H1 (cell line): ENCODE measurements at regions not wholly inside any gene's neighbourhood (a gene's known extent, or its start where the extent isn't known, plus 50 kb on each side); places are given as distances from the start of the nearest gene placed in this dataset.

ENCODE experiments used
- CTCF ChIA-PET: fragments of 300-600 bp; sonication (Branson Sonifier 250); formaldehyde crosslinking; loops from one replicate; lab custom pipeline; 2021; ENCODE audit not compliant: partially characterized antibody; lab: Charles Lee
- POLR2A ChIA-PET: fragments of 300-600 bp; sonication (Branson Sonifier 250); formaldehyde crosslinking; loops from one replicate; lab custom pipeline; 2021; ENCODE audit warnings: inconsistent platforms; ENCODE audit not compliant: partially characterized antibody; lab: Charles Lee
- DNase-seq, 2 experiments: peaks; one replicate each; pipeline versions ENCODE4 v3.0.0 to v3.0.0-alpha.2; 2010 to 2022; ENCODE audit warnings: low spot score in 2 of 2, low read depth in 1 of 2, mixed read lengths in 1 of 2
- FAIRE-seq: peaks from 2 replicates; lab custom pipeline; 2011; peaks lifted over from hg19 to GRCh38; lab: Jason Lieb, UNC
- H2AFZ ChIP-seq: 2 replicates; pipeline ENCODE4 v1.8.1; 2012; ENCODE audit warnings: low read length, inconsistent platforms
- H2AK5ac ChIP-seq: 2 replicates; pipeline ENCODE4 v1.6.1; 2013; ENCODE audit warnings: low read depth, low read length
- H2BK120ac ChIP-seq: replicated peaks from 2 replicates; pipeline ENCODE3; 2013; ENCODE audit warnings: low read depth, low read length, inconsistent platforms
- H2BK12ac ChIP-seq: 2 replicates; pipeline ENCODE4 v1.6.1; 2013; ENCODE audit warnings: low read depth, low read length
- H2BK15ac ChIP-seq: 2 replicates; pipeline ENCODE4 v1.6.1; 2013; ENCODE audit warnings: low read length
- H2BK20ac ChIP-seq: 2 replicates; pipeline ENCODE4 v1.6.1; 2013; ENCODE audit warnings: low read length
- H2BK5ac ChIP-seq: 2 replicates; pipeline ENCODE4 v1.6.1; 2013; ENCODE audit warnings: low read depth, low read length
- H3K14ac ChIP-seq: 2 replicates; pipeline ENCODE4 v1.6.1; 2013; ENCODE audit warnings: inconsistent platforms; ENCODE audit not compliant: insufficient read length
- H3K18ac ChIP-seq: 2 replicates; pipeline ENCODE4 v1.6.1; 2013; ENCODE audit warnings: low read length; ENCODE audit errors: extremely low read depth
- H3K23ac ChIP-seq: 2 replicates; pipeline ENCODE4 v1.6.1; 2013; ENCODE audit warnings: inconsistent platforms; ENCODE audit not compliant: insufficient read length
- H3K23me2 ChIP-seq: 2 replicates; pipeline ENCODE4 v1.6.1; 2013; ENCODE audit warnings: low read depth, low read length
- H3K27ac ChIP-seq: 2 replicates; pipeline ENCODE4 v1.6.1; 2011; ENCODE audit warnings: low read depth, low read length, inconsistent platforms
- H3K27me3 ChIP-seq, 4 experiments: replicated peaks in 1 of 4; 1 replicate in 1 of 4; 2 replicates in 3 of 4; pipeline versions ENCODE4 v1.6.1 to v1.8.1; 2011 to 2013; ENCODE audit warnings: low read length in 3 of 4, mild to moderate bottlenecking in 3 of 4, inconsistent platforms in 2 of 4, mixed read lengths in 2 of 4, moderate library complexity in 1 of 4; ENCODE audit not compliant: control insufficient read depth in 3 of 4, insufficient read depth in 3 of 4; ENCODE audit errors: extremely low read depth in 1 of 4
- H3K36me3 ChIP-seq, 4 experiments: 2 replicates each; pipeline versions ENCODE4 v1.6.1 to v1.8.1; 2011 to 2013; ENCODE audit warnings: mild to moderate bottlenecking in 4 of 4, low read length in 3 of 4, moderate library complexity in 2 of 4, control low read depth in 1 of 4, inconsistent platforms in 1 of 4; ENCODE audit not compliant: insufficient read depth in 4 of 4, control insufficient read depth in 2 of 4
- H3K4ac ChIP-seq: replicated peaks from 2 replicates; pipeline ENCODE3; 2013; ENCODE audit warnings: low read length, low read depth, mixed read lengths, inconsistent platforms; ENCODE audit not compliant: insufficient read length
- H3K4me1 ChIP-seq, 4 experiments: replicated peaks in 1 of 4; 1 replicate in 1 of 4; 2 replicates in 3 of 4; pipeline versions ENCODE4 v1.6.1 to v1.8.1; 2011 to 2013; ENCODE audit warnings: low read length in 3 of 4, inconsistent platforms in 2 of 4, mixed read lengths in 1 of 4; ENCODE audit not compliant: insufficient read depth in 4 of 4, control insufficient read depth in 3 of 4
- H3K4me2 ChIP-seq, 2 experiments: 2 replicates each; pipeline versions ENCODE4 v1.6.1 to v1.8.1; 2011 to 2013; ENCODE audit warnings: low read depth in 2 of 2, low read length in 2 of 2, control low read depth in 1 of 2, inconsistent platforms in 1 of 2, mild to moderate bottlenecking in 1 of 2; ENCODE audit not compliant: insufficient read depth in 1 of 2
- H3K4me3 ChIP-seq, 4 experiments: fragments of 200-600, 300-600 bp in 1 of 4; sonication (generic), shearing (Covaris generic), sonication (Bioruptor Twin) in 1 of 4; 2 replicates each; pipeline versions ENCODE4 v1.5.1 to v1.8.1; 2011 to 2016; ENCODE audit warnings: low read length in 4 of 4, low read depth in 3 of 4, control low read depth in 2 of 4, inconsistent platforms in 2 of 4, mild to moderate bottlenecking in 2 of 4, mixed read lengths in 1 of 4, moderate library complexity in 1 of 4; ENCODE audit not compliant: insufficient read depth in 2 of 4; ENCODE audit errors: extremely low read depth in 1 of 4
- H3K56ac ChIP-seq: replicated peaks from 2 replicates; pipeline ENCODE3; 2013; ENCODE audit warnings: low read depth, mild to moderate bottlenecking, mixed read lengths, low read length, inconsistent platforms; ENCODE audit not compliant: insufficient read length
- H3K79me1 ChIP-seq: 2 replicates; pipeline ENCODE4 v1.6.1; 2013; ENCODE audit warnings: low read depth, low read length, control low read depth
- H3K79me2 ChIP-seq, 2 experiments: 2 replicates each; pipeline versions ENCODE4 v1.6.1 to v1.8.1; 2012 to 2013; ENCODE audit warnings: low read length in 2 of 2, mild to moderate bottlenecking in 2 of 2, inconsistent platforms in 1 of 2; ENCODE audit not compliant: insufficient read depth in 2 of 2, control insufficient read depth in 1 of 2
- H3K9ac ChIP-seq, 4 experiments: replicated peaks in 1 of 4; 1 replicate in 1 of 4; 2 replicates in 3 of 4; pipeline versions ENCODE4 v1.6.1 to v1.8.1; 2011 to 2013; ENCODE audit warnings: low read depth in 3 of 4, low read length in 3 of 4, control low read depth in 2 of 4, mild to moderate bottlenecking in 2 of 4, moderate library complexity in 2 of 4, inconsistent platforms in 1 of 4; ENCODE audit errors: extremely low read depth in 1 of 4
- H3K9me3 ChIP-seq, 2 experiments: 2 replicates each; pipeline versions ENCODE4 v1.6.1 to v1.8.1; 2012 to 2013; ENCODE audit warnings: mild to moderate bottlenecking in 2 of 2, moderate library complexity in 2 of 2, control low read depth in 1 of 2, inconsistent platforms in 1 of 2, low read depth in 1 of 2, low read length in 1 of 2, mixed read lengths in 1 of 2; ENCODE audit not compliant: insufficient read depth in 2 of 2
- H4K20me1 ChIP-seq, 2 experiments: replicated peaks in 1 of 2; 2 replicates each; pipeline versions ENCODE3 to v1.8.1; 2011 to 2013; ENCODE audit warnings: inconsistent platforms in 2 of 2, low read length in 2 of 2, mild to moderate bottlenecking in 1 of 2; ENCODE audit not compliant: insufficient read depth in 2 of 2, control insufficient read depth in 1 of 2
- H4K5ac ChIP-seq: 2 replicates; pipeline ENCODE4 v1.6.1; 2013; ENCODE audit warnings: low read length, low read depth, mixed read lengths, inconsistent platforms; ENCODE audit not compliant: insufficient read length
- H4K8ac ChIP-seq: 2 replicates; pipeline ENCODE4 v1.8.0; 2013; ENCODE audit warnings: mild to moderate bottlenecking, moderate library complexity, low read length, inconsistent platforms; ENCODE audit not compliant: insufficient read depth; ENCODE audit errors: extremely low read depth
- H4K91ac ChIP-seq: replicated peaks from 2 replicates; pipeline ENCODE3; 2013; ENCODE audit warnings: low read length, mixed read lengths, inconsistent platforms; ENCODE audit not compliant: insufficient read length
- BACH1 ChIP-seq: IDR thresholded peaks from 2 replicates; pipeline ENCODE4 v1.6.1; 2012; ENCODE audit warnings: low read length, improper control_type of control experiment
- CBX8 ChIP-seq: fragments of 300-800, 300-1000 bp; sonication (generic); IDR thresholded peaks from 2 replicates; pipeline ENCODE4 v1.7.1; 2016; ENCODE audit warnings: low read depth, low read length, borderline replicate concordance
- CHD2 ChIP-seq: IDR thresholded peaks from 2 replicates; pipeline ENCODE4 v1.6.1; 2012; ENCODE audit warnings: low read length, improper control_type of control experiment
- EZH2 ChIP-seq: fragments of 200-600 bp; sonication (generic); IDR thresholded peaks from 2 replicates; pipeline ENCODE4 v1.7.1; 2012; ENCODE audit warnings: low read depth, mild to moderate bottlenecking, moderate library complexity, low read length, inconsistent platforms; ENCODE audit not compliant: severe bottlenecking
- HDAC2 ChIP-seq, 2 experiments: fragments of 300-600 bp in 1 of 2; sonication (generic) in 1 of 2; IDR thresholded peaks; 2 replicates each; pipeline ENCODE4 v1.6.1; 2011 to 2012; ENCODE audit warnings: low read depth in 2 of 2, low read length in 2 of 2, mild to moderate bottlenecking in 2 of 2, moderate library complexity in 2 of 2, borderline replicate concordance in 1 of 2, inconsistent platforms in 1 of 2
- HDAC6 ChIP-seq: IDR thresholded peaks from one replicate; pipeline ENCODE4 v1.7.1; 2012; ENCODE audit warnings: low read depth, mild to moderate bottlenecking, inconsistent platforms, low read length, moderate library complexity
- POU5F1 ChIP-seq: IDR thresholded peaks from 2 replicates; pipeline ENCODE4 v1.6.1; 2011; ENCODE audit warnings: low read depth, mild to moderate bottlenecking, low read length, moderate library complexity
- SP1 ChIP-seq: IDR thresholded peaks from 2 replicates; pipeline ENCODE4 v1.6.1; 2011; ENCODE audit warnings: low read depth, low read length
- SP2 ChIP-seq: IDR thresholded peaks from 2 replicates; pipeline ENCODE4 v1.6.1; 2012; ENCODE audit warnings: mild to moderate bottlenecking, low read length, inconsistent platforms
- WGBS, 2 experiments: shearing (Covaris generic) in 1 of 2; methylation state at CpG; one replicate each; pipeline versions ENCODE4 v1.1.6 to v1.1.7; 2013 to 2015; ENCODE audit warnings: low lambda C conversion rate in 2 of 2, mixed read lengths in 2 of 2, inconsistent platforms in 1 of 2, low coverage in 1 of 2, missing lambda C conversion rate in 1 of 2; ENCODE audit not compliant: insufficient replicate concordance in 2 of 2, insufficient coverage in 1 of 2, insufficient read length in 1 of 2; ENCODE audit errors: extremely low coverage in 1 of 2, missing lambda C conversion rate in 1 of 2; 5-methylcytosine and 5-hydroxymethylcytosine counted together

- ChIA-PET CTCF (interaction anchor here (0.7 to 1.4 kb wide), 2 partner anchors 45 to 481 kb away, joined by 3 read pairs; no protein-coding TSS in a partner anchor), POLR2A (no interaction called here)
- peak in 1 of 2 experiments; percentile 24 for DNase-seq
- Histone ChIP-seq H3K4ac (no peak overlapping the region), H3K79me2 (no peaks in the 10 kb centered on the region), H4K91ac (no peak overlapping the region), H3K79me1 (no peaks in the 10 kb centered on the region), H3K4me3 (no peak overlapping the region), H3K9me3 (no peaks in the 10 kb centered on the region), H2AFZ (no peak overlapping the region), H3K4me1 (peaks cover 3 to 14% (median 8%) of the 10 kb centered on the region in 4 experiments), H3K27ac (no peak overlapping the region), H3K18ac (no peak overlapping the region), H3K14ac (no peak overlapping the region), H3K9ac (no peak overlapping the region), H4K5ac (no peak overlapping the region), H3K56ac (no peak overlapping the region), H2BK20ac (no peak overlapping the region), H3K4me2 (no peak overlapping the region), H2BK5ac (no peak overlapping the region), H4K20me1 (no peaks in the 10 kb centered on the region), H2BK120ac (no peak overlapping the region), H3K23me2 (no peaks in the 10 kb centered on the region; the same call in 1 of the 2 replicates), H2AK5ac (no peak overlapping the region), H3K23ac (no peak overlapping the region), H3K27me3 (no peaks in the 10 kb centered on the region), H2BK12ac (0 out of 2 replicates have a peak overlapping the region, but pooled peaks have one; percentile 42), H3K36me3 (no peaks in the 10 kb centered on the region), H4K8ac (no peak overlapping the region), H2BK15ac (peak overlapping the region; percentile 92; the same call in 1 of the 2 replicates)
- no peak for FAIRE-seq
- WGBS, 2 experiments, result 87% methylated on average over 1 of the region's 1 CpG; no CpG with 5 or more reads in 1 of the 2 experiments
- TF ChIP-seq BACH1 (no peak), POU5F1 (no peak), HDAC2 (IDR thresholded peaks at IDR 0.05; ENCODE audit: borderline replicate concordance in 1 of 2, low read depth in 2 of 2, low read length in 2 of 2) (no peak), CBX8 (no peak), SP1 (no peak), CHD2 (no peak), HDAC6 (no peak), SP2 (no peak), EZH2 (no peak)
Observed at GRCh38 chr11:116698080-116698479, 74.7 kb downstream of the BUD13 start.
